ENCODE measurements at regions not wholly inside any gene's neighbourhood (a gene's known extent, or its start where the extent isn't known, plus 50 kb on each side); places are given as distances from the start of the nearest gene placed in this dataset.

DNA sequence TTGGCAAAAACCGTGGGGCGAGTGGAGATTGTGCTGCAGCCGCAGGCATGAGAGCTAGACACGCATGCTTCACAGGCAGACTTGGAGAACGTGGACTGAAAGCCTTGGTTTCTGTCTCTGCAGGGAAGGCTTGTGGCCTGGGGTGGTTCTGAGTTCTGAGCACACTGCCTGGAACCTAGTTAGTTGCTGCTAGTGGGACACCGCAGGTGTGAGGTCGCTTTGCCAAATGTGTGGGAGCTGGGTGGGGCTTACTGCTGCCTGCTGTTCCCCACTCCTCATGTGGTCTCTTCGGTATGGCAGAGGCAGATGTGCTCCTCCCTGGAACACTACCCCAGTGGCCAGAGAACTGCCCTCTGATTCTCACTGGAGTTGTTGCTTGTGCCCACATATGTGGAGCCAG, 484.0 kb downstream of the MMUT start:
- no peaks in the 10 kb centered on the region for H3K27me3 ChIP-seq
- intact Hi-C loops (cut with DNase I) = no loop called here
- no peaks in the 10 kb centered on the region for H3K9me3 ChIP-seq
- H3K4me3 ChIP-seq = no peak overlapping the region
- 78 to 81% (median 78%) methylated on average over 7 to 8 of the region's 8 CpGs for WGBS, 3 donors
- H3K4me1 ChIP-seq (ENCODE audit: insufficient read depth) = no peaks in the 10 kb centered on the region
- TF ChIP-seq, protein P1, sequence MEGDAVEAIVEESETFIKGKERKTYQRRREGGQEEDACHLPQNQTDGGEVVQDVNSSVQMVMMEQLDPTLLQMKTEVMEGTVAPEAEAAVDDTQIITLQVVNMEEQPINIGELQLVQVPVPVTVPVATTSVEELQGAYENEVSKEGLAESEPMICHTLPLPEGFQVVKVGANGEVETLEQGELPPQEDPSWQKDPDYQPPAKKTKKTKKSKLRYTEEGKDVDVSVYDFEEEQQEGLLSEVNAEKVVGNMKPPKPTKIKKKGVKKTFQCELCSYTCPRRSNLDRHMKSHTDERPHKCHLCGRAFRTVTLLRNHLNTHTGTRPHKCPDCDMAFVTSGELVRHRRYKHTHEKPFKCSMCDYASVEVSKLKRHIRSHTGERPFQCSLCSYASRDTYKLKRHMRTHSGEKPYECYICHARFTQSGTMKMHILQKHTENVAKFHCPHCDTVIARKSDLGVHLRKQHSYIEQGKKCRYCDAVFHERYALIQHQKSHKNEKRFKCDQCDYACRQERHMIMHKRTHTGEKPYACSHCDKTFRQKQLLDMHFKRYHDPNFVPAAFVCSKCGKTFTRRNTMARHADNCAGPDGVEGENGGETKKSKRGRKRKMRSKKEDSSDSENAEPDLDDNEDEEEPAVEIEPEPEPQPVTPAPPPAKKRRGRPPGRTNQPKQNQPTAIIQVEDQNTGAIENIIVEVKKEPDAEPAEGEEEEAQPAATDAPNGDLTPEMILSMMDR (IDR thresholded peaks at IDR 0.05) = no peak
- TF ChIP-seq POLR2A (IDR thresholded peaks at IDR 0.05) (no peak), EP300 (IDR thresholded peaks at IDR 0.05) (no peak)
- H3K36me3 ChIP-seq = no peaks in the 10 kb centered on the region
- H3K27ac ChIP-seq = no peak overlapping the region
- DNase-seq = no peak

DNA sequence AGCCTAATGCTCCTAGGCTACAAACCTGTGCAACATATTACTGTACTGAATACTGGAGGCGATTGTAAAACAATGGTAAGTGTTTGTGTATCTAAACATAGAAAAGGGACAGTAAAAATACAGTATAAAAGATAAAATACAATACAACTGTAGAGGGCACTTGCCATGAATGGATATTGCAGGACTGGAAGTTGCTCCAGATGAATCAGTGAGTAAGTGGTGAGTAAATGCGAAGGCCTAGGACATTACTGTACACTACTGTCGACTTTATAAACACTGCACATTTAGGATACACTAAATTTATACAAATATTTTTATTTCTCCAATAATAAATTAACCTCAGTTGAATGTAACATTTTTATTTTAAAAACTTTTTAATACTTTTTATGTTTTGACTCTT, 485.0 kb downstream of the MMUT start:
- intact Hi-C loops (cut with DNase I) = no loop called here
- no peaks in the 10 kb centered on the region for H3K9me3 ChIP-seq
- WGBS, 3 donors = 79 to 90% (median 80%) methylated on average over 3 of the region's 3 CpGs

DNA sequence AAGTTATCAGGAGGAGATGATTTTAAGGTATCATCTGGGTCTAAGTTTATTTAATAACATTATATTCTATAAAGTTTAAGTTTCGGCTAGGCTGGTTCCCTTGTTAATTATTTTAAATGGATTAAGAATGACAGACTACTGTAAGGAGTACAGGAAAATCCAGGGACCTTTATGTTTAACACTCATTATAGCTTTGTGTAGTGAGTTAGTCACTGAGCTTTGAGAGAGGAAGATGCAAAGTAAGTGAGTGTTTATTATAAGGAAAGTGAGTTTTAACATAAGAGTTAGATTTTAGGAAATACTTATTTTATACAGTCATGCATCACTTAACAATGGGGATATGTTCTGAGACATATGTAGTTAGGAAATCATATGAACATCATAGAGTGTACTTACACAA, 485.5 kb downstream of the MMUT start:
- Histone ChIP-seq H3K4me3 (no peak overlapping the region), H3K27me3 (no peaks in the 10 kb centered on the region), H3K9me3 (no peaks in the 10 kb centered on the region), H3K27ac (no peak overlapping the region), H3K36me3 (no peaks in the 10 kb centered on the region), H3K4me1 (ENCODE audit: insufficient read depth) (no peaks in the 10 kb centered on the region)
- WGBS, 3 donors = 81 to 83% (median 82%) methylated on average over 1 of the region's 1 CpG
- intact Hi-C loops (cut with DNase I) = no loop called here
- DNase-seq = no peak
- TF ChIP-seq POLR2A (IDR thresholded peaks at IDR 0.05) = no peak

More for the DNA sequence above, 485.0 kb downstream of the MMUT start:
- H3K27me3 ChIP-seq = no peaks in the 10 kb centered on the region
- H3K27ac ChIP-seq = no peak overlapping the region
- H3K4me1 ChIP-seq (ENCODE audit: insufficient read depth) = no peaks in the 10 kb centered on the region
- TF ChIP-seq, protein P1 (IDR thresholded peaks at IDR 0.05) = no peak
- no peak for TF ChIP-seq EP300 (IDR thresholded peaks at IDR 0.05)
- TF ChIP-seq POLR2A (IDR thresholded peaks at IDR 0.05) = no peak
- no peak for DNase-seq
- H3K4me3 ChIP-seq = no peak overlapping the region
- no peaks in the 10 kb centered on the region for H3K36me3 ChIP-seq

DNA sequence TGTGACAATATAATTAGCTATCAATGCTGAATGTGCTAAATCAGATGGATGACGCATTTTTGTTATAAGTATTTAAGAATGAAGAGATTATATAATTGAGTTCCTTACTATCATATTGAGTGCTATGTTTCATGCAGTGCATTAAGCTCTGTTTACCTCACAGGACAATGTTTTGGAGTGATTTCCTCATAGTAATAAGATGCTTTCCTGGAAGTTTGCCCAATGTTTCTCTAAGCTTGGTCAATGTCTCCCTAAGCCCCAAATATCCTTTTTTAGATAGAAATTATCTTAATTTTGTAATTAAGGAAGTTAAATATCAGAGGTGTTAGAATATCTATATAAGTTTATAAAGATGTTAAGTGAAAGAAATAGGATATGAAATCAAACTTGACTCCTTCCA, 489.6 kb downstream of the MMUT start:
- no peak for DNase-seq
- WGBS, 3 donors = 42 to 73% (median 49%) methylated on average over 1 of the region's 1 CpG
- Histone ChIP-seq H3K27me3 (no peaks in the 10 kb centered on the region), H3K36me3 (no peaks in the 10 kb centered on the region), H3K9me3 (no peaks in the 10 kb centered on the region), H3K4me3 (no peak overlapping the region), H3K27ac (no peak overlapping the region), H3K4me1 (ENCODE audit: insufficient read depth) (no peaks in the 10 kb centered on the region)
- TF ChIP-seq POLR2A (IDR thresholded peaks at IDR 0.05) = no peak
- TF ChIP-seq, protein P1 (IDR thresholded peaks at IDR 0.05) = no peak
- no peak for TF ChIP-seq EP300 (IDR thresholded peaks at IDR 0.05)
- intact Hi-C loops (cut with DNase I) = no loop called here

DNA sequence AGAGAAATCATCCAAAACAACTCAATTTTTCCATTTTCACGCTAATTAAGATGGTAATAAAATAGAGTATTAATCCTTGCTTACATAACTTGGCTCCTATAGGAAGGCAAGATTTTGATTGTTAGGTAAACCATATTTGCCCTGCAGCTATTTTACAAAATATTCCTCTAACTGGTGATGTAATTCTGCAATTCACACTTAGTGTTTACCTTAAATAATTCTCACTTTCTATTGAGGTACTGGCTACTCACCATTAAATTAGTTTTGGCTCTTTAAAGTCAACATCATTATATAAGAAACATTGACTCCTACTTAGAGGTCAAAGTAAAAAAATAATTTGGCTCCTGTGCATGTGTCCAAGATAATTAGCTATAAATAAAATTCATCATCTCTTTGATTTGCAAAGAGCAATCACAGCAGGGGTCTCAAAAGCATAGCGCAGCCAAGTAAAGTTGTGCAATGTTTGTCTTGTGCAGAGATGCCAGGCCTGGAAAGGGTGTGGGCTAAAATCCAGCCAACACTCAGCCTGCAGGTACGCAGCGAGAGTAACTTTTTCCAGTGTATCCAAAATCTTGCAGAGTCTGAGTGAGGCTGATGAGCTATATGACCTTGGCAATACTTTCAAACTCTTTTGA, 501.2 kb downstream of the MMUT start:
- H3K9me3 ChIP-seq = no peaks in the 10 kb centered on the region
- no peak for DNase-seq
- 18 to 50% (median 25%) methylated on average over 4 of the region's 4 CpGs for WGBS, 3 donors
- H3K27me3 ChIP-seq = no peaks in the 10 kb centered on the region
- TF ChIP-seq, protein P1 (IDR thresholded peaks at IDR 0.05) = no peak
- no peak for TF ChIP-seq EP300 (IDR thresholded peaks at IDR 0.05)
- TF ChIP-seq POLR2A (IDR thresholded peaks at IDR 0.05) = no peak
- H3K4me3 ChIP-seq = no peak overlapping the region
- H3K27ac ChIP-seq = no peak overlapping the region
- H3K36me3 ChIP-seq = no peaks in the 10 kb centered on the region
- no peaks in the 10 kb centered on the region for H3K4me1 ChIP-seq (ENCODE audit: insufficient read depth)
- intact Hi-C loops (cut with DNase I) = no loop called here
